Tongue (tissue), 1 donor: ENCODE measurements at regions not wholly inside any gene's neighbourhood (a gene's known extent, or its start where the extent isn't known, plus 50 kb on each side); places are given as distances from the start of the nearest gene placed in this dataset.
"Not testable (repeated sequence)": the region's sequence is repeated elsewhere in the genome, so short reads cannot be mapped to it uniquely, and the experiment has no call there.

Source experiments
- DNase-seq: peaks from one replicate; pipeline ENCODE4 v3.0.0-alpha.2; 2015

DNA sequence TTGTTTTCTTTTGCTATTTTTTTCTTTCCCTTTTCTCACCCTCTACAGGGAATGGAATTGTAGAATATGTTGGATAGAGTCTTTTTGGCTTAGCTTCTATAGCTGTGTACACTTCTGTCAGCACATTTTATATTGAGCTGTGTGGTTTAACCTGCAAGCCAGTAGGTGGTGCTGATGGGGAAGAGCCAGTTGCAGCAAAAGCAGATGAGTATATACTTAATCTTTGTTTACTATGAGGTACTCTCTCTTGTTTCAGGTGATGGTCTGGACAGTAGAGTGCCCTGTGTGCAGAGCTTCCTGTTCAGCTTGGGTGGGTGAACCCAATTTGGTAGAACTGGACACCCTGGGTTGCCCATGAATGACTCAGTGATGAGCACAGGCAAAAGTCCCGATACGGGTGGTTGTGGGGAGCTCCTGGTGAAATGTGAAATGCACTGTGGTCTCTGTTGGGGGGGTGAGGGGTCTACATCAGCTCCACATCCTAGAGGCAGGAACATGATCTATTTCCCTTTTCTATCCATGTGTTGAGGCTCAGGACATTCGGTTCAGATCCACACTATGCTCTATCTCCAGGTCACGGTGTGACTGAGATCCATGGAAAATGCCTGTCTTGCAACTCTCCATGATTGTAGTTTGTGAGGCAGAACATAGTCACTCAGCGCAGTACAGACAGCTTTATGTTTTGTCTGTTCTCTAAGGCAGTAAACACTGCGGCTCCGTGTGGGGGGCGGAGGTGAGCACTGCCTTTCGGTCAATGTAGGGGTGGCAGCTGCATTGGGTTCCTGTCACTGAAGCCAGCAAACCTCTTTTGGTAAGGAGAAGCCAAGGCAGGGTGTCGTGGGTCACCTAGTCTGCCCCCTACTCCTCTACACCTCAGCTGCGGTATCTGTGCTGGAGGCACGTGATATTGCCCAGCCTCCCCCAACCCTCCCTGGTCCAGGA is 353.2 kb downstream of the PRR16 start:
- no peak for DNase-seq

GRCh38 chr5:120818128-120818527 is 354.0 kb downstream of the PRR16 start:
- DNase-seq, result no peak

DNA sequence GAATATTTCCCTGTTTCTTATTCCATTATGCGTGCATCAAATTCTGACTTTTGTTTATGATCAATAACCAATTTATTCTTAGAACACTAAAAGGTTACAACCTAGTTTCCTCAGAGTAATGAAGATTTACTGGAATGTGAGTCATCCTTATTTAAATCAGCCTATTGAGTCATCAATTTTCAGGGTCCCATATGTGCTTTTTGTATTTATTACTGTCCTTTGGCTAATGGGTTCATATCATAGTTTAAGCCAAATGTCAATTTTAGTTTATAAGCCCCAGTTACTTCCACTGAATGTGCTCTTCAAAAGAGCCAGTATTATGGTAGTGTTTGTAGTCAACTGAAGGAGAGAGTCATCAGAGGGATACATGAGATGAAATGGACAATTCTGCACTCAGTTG is 359.2 kb downstream of the PRR16 start:
- no peak for DNase-seq

- not testable (repeated sequence) for DNase-seq
These were observed 367.5 kb downstream of the PRR16 start for GRCh38 chr5:120831646-120832045.

DNA sequence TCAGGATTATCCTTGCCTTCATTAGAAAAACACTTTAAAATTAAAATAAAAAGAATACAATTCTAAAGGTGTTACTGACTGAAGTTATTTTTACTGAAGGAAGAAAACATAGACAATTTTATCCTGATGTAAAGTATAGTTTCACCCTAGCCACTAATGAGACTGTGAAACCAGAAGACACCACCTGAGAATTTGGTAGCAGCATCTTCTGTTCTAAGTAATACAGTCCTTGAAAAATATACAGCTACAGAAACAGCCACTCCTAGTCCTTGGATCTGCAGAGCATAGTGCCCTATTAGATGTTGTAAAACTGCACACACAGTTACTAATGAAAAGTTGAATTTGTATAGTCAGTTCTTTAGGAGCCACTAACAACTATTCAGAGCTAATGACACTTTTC is 377.7 kb downstream of the PRR16 start:
- no peak for DNase-seq

DNA sequence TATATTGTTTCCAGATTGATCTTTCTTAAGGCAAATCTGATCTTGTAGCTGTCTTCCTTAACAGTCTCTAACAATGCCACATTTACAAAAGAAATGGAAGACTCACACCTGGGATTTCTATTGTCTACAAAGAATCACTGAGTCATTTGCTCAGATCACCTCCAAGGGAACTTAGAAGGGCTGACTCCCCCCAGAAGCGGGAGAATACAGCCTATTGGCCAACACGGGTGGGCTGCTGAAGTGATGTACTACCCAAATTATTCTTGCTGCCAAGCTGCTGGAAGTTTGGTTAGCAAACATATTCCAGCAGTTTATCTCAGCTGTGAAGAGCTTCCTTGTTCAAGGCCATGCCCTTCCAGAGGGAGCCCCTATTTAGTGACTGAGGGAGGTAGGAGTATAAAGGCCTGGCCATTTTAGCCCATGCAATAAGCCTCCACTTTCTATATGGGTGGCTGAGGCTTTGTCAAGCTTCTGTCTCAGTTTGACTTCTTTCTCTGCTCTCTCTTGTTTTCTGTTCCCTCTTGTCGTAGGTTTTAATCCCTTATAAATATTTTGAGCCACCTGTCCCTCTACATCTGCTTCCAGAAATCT is 379.4 kb downstream of the PRR16 start:
- no peak for DNase-seq

DNA sequence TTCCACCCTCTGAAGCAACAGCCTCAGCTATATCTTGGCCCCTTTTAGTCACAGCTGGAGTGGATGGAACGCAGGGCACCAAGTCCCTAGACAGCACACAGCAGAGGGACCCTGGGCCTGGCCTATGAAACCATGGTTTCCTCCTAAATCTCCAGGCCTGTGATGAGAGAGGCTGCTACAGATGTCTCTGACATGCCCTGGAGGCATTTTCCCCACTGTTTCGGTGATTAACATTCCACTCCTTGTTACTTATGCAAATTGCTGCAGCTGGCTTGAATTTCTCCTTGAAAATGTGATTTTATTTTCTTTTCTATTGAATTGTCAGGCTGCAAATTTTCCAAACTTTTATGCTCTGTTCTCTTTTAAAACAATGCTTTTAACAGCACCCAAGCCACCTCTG is 384.8 kb downstream of the PRR16 start:
- no peak for DNase-seq

DNA sequence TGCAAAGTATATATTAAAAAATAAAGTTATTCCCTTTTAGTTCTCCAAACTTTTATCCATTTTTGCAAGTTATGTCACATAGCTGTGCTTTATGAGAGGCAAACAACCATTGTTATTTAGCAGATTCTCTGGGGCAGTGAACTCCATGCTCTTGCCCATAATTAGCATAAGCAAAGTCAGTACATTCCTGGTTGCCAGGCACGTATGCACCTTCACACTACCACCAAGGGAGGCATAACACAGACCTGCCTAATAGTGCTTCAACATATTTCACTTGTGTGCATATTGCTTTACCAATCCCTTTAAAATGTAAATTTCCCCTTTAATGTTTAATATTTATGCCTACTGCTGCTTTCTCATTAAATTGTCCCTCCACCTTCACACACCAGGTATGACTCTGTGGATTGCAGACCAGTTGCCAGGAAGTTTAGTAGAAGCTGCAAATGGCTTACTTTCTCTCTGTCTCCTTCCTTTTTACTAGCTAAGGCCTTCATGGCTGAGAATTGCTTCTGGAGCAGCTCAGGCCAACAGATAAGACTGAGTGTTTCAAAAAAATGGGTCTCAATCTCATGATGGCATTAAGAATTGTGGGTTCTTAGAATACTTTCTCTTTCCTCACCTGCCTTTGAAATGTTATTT is 388.2 kb downstream of the PRR16 start:
- DNase-seq, result no peak

DNA sequence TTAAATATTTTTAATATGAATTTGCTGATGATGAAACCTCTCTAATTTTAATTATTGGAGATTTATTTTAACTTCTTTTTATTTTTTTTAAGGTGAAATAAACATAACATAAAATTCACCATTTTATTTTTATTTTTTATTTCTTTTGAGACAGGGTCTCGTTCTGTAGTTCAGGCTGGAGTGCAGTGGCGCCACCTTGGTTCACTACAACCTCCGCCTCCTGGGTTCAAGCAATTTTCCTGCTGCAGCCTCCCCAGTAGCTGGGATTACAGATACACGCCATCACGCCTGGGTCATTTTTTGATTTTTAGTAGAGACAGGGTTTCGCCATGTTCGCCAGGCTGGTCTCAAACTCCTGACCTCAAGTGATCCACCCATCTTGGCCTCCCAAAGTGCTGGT is 402.9 kb downstream of the PRR16 start:
- DNase-seq, result no peak

- no peak for DNase-seq
These were observed 405.7 kb downstream of the PRR16 start for GRCh38 chr5:120869831-120870230.

DNA sequence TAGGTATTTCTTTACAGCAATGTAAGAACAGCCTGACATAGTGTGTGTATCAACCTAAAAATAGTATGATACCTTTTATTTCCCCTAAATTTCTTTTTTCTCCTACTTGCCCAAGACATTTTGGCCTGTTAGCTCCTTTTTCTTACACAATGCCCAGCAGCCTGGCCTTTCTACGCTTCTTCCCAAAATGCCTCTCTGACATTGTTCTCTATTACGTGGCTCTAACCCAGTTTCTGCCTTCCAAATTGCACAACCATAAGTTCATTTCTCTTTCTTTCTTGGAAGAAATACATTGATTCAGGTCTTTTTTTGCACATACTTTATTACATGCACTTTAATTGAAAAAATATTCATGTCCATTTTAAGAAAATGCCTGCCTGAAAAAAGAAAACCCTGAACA is 408.2 kb downstream of the PRR16 start:
- DNase-seq, result no peak

- DNase-seq, result no peak
These were observed 409.0 kb downstream of the PRR16 start for GRCh38 chr5:120873083-120873482.

DNA sequence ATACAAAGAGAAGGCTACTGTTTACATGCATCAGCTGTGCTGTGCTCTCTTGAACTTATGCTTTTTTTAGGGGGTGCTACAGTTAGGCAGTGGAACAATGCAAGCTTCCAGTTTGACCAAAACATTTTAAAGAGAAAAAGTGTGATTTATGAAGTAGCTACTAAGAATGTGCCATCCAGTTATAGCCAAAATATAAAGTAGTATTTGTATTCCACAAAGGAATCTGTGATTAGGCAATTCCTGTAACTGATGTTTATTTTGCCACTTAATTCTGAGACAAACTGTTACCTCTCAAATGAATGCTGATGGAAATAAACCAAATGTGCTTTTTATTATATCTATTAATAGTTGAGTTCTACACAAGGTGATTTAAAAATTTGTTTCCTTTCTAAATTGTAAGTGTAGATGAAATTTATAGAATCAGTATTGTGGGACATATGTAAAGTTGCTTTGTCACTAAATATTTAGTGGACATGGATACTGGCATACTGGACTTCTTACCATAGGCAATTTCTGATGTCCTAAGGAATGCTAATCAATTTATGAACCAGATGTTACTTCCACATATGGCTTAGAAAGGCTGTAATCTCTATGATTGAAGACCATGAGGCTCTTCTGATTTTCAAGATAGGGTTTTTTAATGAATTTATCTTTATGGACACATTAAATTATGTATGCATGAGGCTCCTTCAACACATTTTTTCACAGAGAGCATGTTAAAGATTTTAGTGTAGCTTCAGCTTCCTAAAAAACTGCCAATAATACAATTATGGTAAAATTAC is 410.2 kb downstream of the PRR16 start:
- no peak for DNase-seq

DNA sequence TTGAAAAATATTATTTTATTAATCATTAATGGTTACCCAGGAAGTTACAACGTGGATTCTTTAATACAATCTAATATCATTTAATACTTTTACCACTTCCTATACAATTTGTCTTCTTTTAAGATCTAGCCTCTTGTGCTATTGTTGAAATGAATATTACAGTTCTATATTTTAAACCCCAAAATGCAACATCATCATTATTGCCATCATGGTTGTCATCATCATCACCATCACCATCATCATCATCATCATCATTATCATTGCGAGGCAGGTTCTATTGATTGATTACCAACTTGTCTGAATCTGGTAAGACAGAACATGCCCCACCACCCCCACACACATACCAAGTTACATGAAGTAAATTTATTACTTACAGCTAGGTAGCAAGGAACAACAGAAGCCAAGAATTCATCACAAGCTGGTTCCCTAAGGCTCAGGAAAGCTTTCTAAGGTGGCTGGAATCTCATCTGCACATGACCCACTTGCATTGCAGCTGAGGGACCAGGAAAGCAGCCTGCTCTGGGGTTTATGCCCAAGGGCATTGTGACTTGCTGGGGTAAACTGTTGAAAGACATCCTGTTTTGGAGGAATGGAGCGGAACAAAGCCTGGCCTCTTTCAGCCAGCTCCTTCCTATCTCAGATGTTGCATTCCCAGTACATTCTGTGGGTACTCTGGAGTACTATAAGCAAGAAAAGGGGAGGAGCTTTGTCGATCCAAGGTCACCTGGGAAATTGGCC is 418.1 kb downstream of the PRR16 start:
- no peak for DNase-seq

- no peak for DNase-seq
These were observed 422.3 kb downstream of the PRR16 start for GRCh38 chr5:120886351-120886860.

DNA sequence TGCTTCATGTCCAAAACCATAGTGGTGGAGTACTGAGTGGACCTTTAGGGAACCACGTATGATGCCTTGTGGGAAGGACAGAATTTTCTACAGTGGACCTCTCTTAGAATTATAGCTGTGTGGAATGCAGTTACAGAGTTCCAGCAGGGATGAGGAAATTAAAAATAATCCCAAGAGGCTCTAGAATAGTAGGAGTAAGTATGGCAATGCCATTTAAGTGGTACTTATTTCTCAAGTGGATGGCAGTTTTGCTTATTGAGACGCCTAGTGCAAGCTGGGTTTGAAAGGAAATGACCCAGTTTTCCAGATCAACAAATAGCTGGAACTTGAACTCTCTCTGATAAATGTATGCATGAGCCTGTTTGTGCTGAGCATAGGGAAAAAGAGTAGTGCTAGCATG is 431.6 kb downstream of the PRR16 start:
- no peak for DNase-seq

DNA sequence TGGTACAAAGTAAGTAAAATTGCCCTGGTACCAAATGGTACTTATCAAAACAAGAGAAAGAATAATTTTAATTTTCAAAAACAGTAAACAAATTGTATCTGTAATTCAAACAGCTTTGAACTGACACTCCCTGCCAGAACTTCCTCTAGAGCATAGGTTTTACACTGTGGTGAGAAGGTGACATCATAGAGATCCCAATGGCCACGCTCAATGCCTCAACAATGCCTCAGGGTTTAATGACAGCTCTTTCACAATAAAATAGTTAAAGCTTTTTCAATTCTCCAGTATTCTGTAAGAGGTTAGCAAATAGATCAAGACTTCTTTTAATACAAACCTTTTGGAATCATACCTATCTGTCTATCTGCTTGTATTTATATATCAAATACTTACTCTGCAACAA is 437.1 kb downstream of the PRR16 start:
- DNase-seq, result peak; percentile 3

DNA sequence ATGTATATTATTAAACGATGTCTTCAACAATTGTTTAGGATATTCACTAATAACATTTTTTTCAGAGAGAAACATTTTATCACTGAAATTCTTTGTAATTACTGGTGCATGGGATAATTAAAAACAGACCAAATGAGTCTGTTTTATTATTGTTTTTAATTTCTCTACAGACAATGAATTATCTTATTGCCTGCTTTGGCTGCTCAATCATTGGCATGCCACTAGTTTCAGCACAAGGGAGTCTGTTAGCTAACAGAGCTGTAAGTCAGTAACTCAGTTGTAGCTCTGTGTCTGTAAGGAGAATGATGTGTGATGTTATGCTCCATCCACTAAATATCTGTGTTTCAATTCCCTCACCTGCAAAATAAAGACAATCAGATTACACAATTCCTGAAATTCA is 443.9 kb downstream of the PRR16 start:
- DNase-seq, result no peak

GRCh38 chr5:120910629-120911028 is 446.5 kb downstream of the PRR16 start:
- no peak for DNase-seq

- no peak for DNase-seq
These were observed 449.3 kb downstream of the PRR16 start for GRCh38 chr5:120913396-120913795.

DNA sequence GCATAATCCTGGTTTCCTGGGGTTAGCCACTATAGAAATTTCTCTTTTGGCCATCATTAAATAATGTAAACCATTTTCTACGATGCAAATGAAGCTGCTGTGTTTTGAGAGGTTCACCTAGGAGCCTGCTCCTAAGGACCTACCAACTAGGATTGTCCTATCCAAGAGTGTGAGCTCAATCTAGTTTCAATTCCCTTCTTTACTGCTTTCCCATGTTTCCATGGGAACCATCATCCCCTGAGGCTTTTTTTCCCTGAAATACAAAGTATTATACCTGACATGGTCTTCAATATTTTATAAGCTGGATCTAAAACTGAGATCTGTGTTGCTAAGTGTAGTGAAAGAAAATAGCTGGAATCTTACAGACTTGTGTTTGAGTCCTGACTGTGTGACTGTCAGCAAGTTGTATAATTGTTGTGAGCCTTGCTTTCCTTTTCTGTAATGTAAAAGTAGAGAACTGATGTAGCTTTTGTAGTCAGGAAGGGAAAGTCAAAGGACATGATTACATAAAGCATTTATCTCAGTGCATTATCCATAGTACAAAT is 453.2 kb downstream of the PRR16 start:
- no peak for DNase-seq
